HG02943 (cell line): ENCODE measurements at regions not wholly inside any gene's neighbourhood (a gene's known extent, or its start where the extent isn't known, plus 50 kb on each side); places are given as distances from the start of the nearest gene placed in this dataset.

Experiments used
- ATAC-seq: cut with Tn5 transposase; IDR thresholded peaks from one replicate; pipeline ENCODE4 v1.9.1; 2021; ENCODE audit warnings: mild to moderate bottlenecking, low read depth, moderate library complexity; ENCODE audit not compliant: unreplicated experiment

DNA sequence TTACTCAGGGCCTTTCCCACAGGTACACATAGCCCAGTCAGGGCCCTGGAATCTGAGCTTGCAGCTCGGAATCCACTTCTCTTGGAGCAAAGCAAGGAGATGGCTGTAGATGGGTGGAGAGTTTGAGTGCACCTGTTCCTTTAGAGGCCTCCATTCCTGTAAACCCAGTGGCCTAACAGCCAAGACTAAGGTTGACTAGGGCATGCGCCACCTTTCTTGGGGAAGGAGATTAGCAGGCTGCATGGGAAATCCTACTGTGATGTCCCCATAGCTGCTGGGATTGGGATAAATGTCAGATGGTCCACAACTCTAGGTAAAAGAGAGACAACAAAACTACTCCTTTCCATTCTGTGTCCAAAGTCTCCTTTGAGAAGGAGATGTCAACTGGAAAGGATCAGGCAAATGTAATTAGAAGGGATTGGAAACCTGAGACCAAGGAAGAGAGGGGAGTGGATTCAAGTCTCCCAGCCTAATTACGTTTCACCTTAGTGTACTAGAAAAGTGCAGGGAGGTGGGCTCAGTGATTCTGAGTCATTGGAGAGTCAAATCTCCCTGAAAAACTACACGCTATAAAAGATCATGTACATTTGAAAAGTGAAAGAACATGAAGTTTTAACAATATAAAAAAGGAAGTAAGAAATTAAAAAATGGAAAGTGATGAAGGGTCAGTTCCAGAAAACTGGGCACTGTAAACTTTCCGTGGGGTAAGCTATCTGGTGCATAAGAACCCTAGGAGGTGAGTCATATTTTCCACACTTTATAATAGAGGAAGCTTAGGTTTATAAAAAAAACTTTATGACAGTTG, 104.2 kb downstream of the SEC61B start:
- ATAC-seq, result no peak

DNA sequence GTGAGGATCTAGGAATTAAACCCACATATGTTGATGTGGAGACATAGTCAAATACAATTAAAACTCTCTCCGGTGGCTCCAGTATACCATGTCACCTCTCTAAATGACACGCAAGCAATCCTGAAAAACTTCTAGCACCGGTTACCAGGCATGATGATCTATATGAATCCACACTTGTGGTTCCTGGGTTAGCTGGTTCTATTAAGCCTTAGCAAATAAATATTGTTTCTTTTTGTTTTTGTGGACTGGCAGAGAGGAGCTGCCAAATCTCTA, 104.8 kb downstream of the SEC61B start:
- ATAC-seq, result no peak

DNA sequence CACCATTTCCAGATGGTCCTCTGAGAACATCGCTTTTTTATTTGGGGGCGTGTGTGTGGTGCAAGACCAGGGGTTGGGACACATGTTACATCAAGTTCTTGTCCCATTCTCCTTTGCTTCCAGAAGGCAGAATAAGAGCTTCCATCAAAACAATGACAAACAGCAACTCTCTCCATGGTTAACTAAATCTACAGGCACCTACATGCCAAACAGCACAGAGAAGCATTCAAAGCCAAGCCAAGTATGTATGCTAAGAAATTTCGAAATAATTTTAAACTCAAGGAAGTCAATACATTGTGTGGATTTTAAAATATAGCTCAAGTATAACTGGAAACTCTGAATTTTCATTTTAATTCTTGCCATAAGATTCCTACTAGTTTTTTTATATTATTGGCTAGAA, 105.6 kb downstream of the SEC61B start:
- ATAC-seq, result no peak

DNA sequence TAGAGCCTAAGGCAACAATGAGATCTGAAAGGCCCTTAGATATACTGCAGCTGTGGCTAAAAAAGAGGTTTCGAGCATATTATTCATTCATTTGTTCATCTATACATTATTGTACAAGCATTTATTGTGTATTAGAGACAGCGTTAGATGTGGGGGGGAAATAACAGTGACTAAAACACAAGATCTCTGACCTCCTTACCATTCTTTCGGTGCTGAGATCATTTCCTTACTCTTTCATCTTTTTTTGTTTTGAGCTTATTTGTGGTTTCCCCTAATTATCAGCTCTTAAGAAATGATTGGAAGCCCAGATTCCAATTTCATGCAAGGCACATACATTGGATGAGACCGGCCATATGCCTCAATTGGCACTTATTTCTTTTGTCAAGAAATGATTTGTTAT, 113.2 kb downstream of the SEC61B start:
- ATAC-seq, result no peak

DNA sequence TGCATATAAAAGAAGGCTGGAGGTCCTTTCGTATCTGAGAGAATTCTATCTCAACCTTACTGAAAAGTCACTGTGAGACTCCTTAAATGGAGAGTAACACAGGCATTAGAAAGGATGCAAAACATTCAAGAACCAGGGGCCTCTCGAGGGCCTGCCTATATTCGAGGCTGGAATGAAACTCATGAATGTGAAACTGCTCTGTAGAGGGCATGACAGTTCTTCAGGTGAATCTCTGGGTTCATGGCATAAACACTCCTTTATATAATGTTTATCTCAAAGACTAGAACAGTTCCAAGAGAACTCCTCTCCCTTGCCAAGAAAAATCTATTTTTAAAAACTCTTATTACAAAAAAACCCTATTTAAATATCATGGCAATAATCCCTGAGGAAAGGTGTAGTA, 113.9 kb downstream of the SEC61B start:
- ATAC-seq, result no peak

DNA sequence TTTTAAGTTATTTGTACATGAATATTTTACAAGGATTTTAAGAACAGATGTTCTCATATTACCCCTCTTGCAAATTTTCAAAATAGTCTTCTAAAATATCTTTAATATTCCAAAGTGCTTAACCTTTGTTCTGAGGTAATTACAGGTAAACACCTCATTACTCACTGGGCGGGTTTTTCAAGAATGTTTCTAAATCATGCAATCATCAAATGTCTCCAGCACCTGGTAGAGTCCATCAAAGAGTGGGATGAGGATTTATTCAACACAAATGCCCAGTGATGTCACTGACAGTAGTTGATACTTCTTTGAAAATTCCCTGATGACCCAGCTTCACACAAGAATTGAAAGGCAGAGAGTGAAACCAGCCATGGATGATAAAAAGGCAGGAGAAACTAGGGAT, 114.4 kb downstream of the SEC61B start:
- no peak for ATAC-seq

DNA sequence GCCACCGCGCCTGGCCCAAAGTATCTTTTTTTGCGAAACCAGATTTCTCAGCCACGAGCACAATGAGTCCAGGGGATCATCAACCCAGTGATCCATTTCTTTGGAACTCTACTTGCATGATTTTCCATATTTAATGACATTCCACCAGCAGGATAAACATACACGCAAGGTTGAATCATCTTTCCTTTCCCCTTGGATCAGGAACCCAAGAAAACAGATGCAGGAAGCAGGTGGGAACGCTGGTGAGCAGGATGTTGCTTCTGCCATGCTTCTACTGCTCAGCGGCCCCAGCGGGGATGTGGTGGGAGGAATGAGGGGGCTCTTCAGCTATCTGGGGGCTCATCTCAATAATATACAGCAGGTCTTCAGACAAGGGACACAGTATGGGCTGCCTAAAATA, 118.2 kb downstream of the SEC61B start:
- no peak for ATAC-seq

DNA sequence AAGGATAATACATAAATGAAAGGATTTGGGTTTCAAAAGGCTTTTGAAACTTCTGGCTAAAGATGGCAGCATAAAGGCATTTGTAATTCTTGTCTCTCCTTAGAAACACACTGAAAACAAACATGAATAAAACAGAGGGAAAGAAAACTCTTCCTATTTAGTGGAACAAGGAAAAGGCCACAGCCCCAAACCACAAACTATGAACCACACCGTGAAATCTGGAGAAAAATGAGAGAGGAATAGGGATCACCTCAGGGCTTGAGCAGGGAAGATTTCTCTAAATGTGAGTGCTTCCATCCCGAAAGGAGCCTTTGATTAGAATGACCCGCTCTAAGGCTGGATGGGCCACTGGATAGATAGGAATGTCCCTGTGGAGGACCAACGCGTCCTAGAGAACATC, 119.6 kb downstream of the SEC61B start:
- ATAC-seq, result no peak

DNA sequence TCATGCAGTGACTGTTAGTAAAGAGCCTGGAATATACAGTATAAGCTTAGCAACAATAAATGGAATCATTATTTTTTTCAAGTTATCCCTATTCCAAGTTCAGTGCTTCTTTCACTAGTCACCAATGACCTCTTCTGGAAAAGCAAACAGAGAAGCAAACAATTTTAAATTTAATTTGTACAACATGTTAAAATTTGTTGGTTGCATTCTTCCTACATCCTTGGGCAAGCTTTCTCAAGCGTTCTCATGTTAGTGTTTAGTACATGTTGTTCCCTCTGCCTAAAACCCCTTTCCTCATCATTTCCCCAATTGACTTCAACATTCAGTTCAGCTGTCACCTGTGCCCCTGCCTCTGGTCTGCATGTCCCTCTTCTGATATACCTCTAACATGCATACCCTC, 123.4 kb downstream of the SEC61B start:
- ATAC-seq, result no peak

DNA sequence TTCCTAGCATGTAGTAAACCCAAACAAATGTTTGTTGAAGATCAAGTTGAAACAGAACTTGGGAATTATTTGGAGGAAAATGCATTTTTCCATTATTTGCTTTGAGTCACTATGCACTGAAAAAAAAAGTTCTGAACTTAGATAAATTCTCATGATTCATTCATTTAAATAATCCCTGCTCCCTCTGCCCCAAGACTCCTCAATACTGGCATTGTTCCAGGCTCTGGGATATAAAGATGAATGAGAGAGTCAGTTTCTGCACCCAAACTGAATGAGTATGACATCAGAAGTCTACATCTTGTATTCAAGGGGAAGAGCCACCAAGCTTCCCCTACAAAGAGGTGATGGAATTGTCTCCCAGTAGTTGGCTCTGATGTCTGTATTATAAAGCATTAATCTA, 123.9 kb downstream of the SEC61B start:
- ATAC-seq, result no peak

DNA sequence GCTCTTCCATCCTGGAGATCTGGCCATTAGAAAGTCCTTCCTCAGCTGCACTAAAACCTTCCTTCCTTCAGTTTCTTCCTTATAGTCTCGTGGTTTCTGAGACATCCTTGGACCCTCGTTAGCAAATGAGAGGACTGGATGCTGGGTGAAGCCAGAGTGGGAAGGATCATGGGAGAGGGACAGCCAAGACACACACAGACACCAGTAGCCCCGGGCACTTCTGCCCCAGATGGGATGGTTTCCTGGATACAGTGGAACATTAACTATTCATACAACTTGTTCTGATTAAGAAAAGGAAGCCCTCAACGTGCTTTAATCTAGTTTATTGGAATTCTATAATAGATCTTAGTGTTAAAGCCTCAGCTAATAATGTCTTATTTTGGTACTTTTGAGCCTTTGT, 125.5 kb downstream of the SEC61B start:
- ATAC-seq, result no peak

DNA sequence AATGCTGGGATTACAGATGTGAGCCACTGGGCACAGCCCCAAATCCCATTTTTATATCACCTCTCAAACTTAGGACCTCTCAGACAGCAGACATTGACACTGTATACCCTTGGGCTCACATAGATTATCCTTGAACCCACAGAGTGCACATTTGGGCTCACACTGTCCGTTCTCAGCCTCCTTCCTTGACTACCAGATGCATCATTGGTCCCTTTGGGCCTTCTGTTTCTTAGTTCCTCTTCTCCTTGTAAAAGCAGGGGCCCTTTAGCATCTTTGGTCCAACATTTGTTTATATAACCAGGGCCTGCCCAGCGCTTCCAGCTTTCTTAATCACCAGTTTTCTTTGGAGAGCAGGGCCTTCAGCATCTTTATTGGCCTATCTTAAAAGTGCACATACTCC, 126.2 kb downstream of the SEC61B start:
- ATAC-seq, result no peak

DNA sequence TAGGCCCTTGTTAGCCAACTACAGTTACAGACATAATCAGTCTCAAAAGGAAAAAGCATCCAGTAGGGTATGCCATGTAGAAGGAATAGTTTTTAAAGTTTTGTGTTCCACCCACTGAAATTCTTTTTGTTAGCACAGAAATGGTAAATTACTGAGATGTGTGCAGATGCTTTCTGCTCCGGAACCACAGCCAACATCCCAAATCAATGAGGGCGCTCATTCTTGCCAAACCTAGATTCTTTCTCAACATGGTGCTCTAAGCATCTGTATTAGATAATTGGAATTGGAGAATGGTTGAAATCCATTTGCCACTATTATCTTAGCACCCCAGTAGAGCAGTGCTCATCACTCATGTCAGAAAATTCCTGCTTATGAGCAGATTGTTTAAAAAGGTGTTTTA, 127.8 kb downstream of the SEC61B start:
- no peak for ATAC-seq

DNA sequence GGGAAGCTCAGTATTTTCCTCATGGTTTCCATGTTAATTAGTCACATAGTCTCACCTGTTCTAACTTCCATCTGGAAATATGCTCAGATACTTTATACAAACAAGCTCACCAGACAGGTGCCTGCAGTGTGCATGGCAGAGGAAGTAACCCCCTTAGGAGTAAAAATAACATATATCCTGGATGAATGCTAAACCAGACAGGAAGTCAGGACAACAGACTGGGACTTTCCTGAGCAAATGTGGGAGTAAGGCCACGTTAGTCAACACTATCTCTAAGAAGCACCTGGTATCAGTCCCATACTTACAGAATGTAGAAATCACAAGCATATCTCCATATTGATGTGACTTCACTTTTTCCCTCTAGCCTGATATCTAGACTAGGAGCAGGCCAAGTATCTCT, 128.4 kb downstream of the SEC61B start:
- ATAC-seq, result no peak

DNA sequence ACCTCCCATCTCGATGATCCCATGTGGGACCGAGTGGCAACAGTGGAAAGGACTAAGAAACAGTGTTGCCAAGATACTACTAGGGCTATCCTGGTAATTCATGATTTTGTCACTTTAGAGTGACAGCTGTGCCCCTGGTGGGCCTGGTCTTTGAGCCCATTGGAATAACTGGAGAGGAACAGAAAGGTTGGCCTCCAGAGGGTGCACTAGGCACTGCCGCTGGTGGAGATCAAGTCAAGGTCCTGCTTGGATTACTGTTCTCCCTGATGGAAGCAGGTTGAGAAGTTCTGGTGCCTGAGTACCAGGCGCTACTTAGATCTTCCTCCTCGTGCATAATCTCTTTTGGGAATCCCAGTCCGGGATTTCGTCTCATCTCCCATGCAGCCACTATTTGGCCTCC, 129.6 kb downstream of the SEC61B start:
- ATAC-seq, result no peak

DNA sequence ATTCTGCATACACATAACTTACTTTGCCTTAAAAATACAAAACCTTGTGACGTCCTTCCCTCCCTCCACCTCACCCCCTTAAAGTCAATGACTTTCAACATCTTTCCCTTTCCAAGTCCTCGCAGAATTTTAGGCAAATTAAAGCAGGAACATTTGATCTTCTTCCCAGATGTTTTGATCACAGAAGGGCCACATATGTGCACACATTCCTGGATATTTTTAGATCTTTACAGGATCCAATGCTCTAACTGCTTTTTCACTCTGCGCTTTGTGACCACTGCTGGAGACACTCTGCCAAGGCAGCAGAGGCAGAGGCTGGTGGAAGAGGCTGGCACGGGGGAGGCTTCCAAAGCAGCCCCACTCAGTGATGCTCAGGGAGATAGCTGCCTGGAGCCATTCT, 130.7 kb downstream of the SEC61B start:
- ATAC-seq, result no peak

DNA sequence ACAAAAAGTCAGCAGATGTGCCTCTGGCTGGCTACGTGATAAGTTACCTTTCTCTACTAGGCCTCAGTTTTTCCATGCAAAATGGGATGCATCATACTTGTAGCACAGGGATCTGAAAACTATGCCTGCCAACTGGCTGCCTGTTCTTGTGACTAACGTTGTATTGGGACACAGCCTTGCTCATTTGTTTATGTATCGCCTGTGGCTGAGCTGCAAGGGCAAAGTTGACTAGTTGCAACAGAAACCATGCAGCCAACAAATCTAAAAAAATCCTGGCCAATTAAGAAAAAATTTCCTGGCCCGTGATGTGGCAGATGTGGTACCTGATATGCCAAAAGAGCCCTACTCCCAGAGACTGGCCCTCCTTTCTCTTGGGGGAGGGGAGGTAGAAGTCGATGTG, 131.3 kb downstream of the SEC61B start:
- no peak for ATAC-seq

DNA sequence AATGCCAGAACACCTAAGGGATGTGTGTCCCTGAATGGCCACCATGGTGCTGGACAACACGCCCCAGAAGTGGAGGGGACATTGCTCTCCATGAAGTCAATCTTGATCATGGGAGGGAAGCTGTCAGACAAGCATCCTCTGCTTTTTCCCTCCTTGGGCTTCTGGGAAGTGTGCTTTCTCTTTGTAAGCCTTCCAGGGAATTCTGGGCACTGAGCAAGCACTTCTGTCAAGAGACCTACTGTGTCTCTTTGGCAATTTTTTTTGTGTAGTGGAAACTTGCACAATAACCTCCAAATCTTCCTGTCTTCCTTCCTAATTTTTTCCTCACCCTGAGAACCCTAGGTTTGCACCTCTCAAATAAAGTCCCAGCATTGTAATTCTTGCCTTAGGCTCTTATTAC, 132.0 kb downstream of the SEC61B start:
- no peak for ATAC-seq

DNA sequence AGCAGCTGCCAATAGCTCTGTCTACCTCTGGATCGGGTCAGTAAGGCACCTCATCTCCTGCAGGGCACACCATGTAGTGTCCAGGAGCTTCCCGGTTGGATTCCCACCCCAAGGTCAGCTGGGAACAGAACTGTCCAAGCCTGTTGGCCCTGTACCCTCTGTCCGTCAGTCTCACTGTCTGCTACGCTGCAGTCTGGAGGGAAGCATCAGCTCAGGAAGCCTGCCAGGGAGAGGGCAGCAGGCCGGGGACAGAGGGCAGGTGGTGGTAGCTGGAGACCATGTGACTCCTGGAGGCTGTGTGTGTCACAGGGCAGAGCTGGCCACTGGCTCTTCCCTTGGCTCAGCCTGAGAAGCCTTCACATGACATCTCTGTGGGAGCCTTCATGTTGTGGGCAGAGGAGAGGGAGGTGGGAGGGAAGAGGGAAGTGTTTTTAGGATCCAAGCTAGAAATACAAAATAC, 134.5 kb downstream of the SEC61B start:
- ATAC-seq, result no peak

DNA sequence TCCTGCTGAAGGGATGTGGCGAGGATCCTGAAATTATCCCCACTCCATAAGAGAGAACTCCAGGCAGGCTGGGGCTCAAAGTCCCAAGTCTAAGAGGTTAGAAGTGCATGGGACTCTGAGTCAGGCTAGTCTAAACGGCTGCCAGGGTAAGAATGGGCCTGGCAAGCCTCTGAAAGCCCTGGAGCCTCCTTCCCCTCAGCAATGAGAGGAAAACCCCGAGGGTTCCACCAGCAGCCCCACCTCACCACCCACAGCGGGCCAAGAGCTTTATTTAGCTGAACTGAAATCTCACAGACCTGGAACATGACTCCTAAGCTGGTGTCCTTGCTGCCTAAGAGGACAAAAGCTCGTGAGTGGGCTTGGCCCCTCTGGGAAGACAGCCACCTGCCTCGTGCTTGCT, 135.5 kb downstream of the SEC61B start:
- no peak for ATAC-seq

DNA sequence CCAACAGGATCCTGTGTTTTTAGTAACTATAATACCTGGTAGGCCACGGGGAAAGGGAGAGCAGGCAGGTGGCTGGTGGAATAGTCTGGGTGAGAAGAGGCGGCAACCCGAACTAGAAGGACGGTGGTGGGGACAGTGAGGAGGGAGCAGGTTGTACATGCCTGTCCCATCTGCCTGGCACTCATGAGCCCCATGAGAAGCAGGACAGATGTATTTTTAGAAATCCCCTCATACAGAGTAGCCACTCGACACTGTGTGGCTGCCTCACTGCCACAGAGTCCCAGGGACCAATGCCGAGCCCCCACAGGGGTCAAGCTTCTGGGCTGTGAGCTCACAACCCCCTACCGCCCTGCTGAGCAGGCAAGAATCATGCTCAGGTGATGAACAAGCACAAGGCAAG, 136.6 kb downstream of the SEC61B start:
- ATAC-seq, result no peak

DNA sequence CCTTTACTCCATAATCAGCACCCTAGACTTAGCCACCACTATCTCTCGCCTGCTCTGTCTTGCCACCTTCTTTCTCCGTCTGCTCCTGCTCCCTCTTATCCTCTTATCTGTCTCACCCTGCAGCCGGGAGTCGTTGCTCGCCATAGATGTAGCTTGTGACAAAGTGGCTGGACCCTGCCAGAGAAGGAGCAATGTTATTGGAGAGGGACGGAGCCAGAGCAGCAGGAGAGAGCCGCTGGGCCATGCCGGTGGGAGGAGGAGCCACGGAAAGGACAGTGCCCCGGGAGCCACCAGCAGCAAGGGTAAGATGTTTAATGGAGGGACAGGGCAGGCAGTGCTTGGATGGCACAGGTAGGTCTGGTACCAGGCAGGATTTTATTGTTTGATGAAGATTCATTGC, 137.3 kb downstream of the SEC61B start:
- no peak for ATAC-seq

DNA sequence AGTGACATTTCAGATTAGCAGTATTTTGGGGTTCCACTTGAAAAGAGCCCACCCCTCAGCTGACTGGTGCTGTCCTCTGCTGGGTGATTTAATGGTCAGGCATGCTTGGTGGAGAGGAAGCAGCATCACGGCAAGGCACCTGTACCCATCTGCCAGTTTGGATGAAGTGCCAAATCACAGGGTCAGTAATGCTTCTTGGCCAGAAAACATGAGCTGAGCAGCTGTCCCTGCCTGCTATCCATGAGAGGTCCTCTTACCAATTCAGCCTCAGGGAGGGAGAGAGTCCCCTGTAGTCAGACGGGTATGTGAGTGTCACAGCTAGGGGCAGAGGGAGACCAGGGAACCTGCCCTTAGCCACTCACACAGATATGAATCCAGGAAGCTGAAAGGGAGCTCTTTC, 137.9 kb downstream of the SEC61B start:
- no peak for ATAC-seq
